Urinary bladder (tissue), 3 donors: ENCODE measurements at regions not wholly inside any gene's neighbourhood (a gene's known extent, or its start where the extent isn't known, plus 50 kb on each side); places are given as distances from the start of the nearest gene placed in this dataset.
"Not testable (repeated sequence)": the region's sequence is repeated elsewhere in the genome, so short reads cannot be mapped to it uniquely, and the experiment has no call there.

Experiments used
- DNase-seq: peaks from one replicate; pipeline ENCODE4 v3.0.0-alpha.2; 2015; ENCODE audit errors: extremely low spot score
- H3K27ac ChIP-seq: one replicate; pipeline ENCODE4 v1.5.1; 2013; ENCODE audit warnings: low read depth, mild to moderate bottlenecking, moderate library complexity
- H3K36me3 ChIP-seq: one replicate; pipeline ENCODE4 v1.6.1; 2013; ENCODE audit warnings: mild to moderate bottlenecking, moderate library complexity; ENCODE audit not compliant: insufficient read depth
- H3K4me1 ChIP-seq: one replicate; pipeline ENCODE4 v1.6.1; 2013; ENCODE audit warnings: mild to moderate bottlenecking, moderate library complexity; ENCODE audit not compliant: insufficient read depth
- H3K4me3 ChIP-seq: one replicate; pipeline ENCODE4 v1.5.1; 2013; ENCODE audit warnings: low read depth, low read length
- WGBS: extraction: QIAGEN DNeasy Blood & Tissue Kit; methylation state at CpG from one replicate; pipeline ENCODE4 v1.1.7; 2013; 5-methylcytosine and 5-hydroxymethylcytosine counted together
- donor health status: healthy with polysubstance abuse.
- donor health status: healthy.

- Histone ChIP-seq H3K4me1 (no peaks in the 10 kb centered on the region), H3K36me3 (no peaks in the 10 kb centered on the region), H3K4me3 (no peak overlapping the region), H3K27ac (no peak overlapping the region)
- 80% methylated on average over 6 of the region's 6 CpGs for WGBS
- no peak for DNase-seq
Measured at GRCh38 chrX:138885886-138886285, 174.4 kb upstream of the FGF13 start.

DNA sequence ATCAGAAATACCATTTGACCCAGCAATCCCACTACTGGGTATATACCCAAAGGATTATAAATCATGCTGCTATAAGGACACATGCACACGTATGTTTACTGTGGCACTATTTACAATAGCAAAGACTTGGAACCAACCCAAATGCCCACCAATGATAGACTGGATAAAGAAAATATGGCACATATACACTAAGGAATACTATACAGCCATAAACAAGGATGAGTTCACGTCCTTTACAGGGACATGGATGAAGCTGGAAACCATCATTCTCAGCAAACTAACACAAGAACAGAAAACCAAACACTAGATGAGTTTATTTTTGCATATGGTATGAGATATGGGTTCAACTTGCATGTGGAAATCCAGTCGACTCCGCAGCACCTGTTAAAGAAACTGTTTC, 168.8 kb upstream of the FGF13 start:
- H3K36me3 ChIP-seq, H3K4me3 ChIP-seq, DNase-seq, H3K4me1 ChIP-seq, H3K27ac ChIP-seq: not testable (repeated sequence)
- 82% methylated on average over 4 of the region's 4 CpGs for WGBS

DNA sequence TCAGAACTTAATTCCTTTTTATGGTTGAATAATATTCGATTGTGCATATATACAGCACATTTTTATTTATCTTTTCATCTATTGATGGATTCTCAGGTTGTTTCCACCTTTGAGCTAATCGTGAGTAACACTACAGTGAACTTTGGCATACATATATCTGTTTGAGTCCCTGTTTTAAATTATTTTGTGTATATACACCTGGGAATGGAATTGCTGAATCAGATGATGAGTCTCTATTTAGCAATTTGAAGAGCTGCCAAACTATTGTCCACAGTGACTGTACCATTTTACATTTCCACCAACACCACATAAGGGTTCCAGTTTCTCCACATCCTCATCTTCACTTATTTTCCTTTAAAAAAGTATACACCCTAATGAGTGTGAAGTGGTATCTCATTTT, 166.2 kb upstream of the FGF13 start:
- Histone ChIP-seq H3K4me3 (no peak overlapping the region), H3K4me1 (no peaks in the 10 kb centered on the region), H3K36me3 (no peaks in the 10 kb centered on the region), H3K27ac (no peak overlapping the region)
- 78% methylated on average over 2 of the region's 2 CpGs for WGBS
- no peak for DNase-seq

GRCh38 chrX:138875472-138875871, 164.0 kb upstream of the FGF13 start:
- Histone ChIP-seq H3K27ac (no peak overlapping the region), H3K36me3 (no peaks in the 10 kb centered on the region), H3K4me3 (no peak overlapping the region), H3K4me1 (no peaks in the 10 kb centered on the region)
- DNase-seq = no peak
- WGBS = 82% methylated on average over 4 of the region's 4 CpGs

DNA sequence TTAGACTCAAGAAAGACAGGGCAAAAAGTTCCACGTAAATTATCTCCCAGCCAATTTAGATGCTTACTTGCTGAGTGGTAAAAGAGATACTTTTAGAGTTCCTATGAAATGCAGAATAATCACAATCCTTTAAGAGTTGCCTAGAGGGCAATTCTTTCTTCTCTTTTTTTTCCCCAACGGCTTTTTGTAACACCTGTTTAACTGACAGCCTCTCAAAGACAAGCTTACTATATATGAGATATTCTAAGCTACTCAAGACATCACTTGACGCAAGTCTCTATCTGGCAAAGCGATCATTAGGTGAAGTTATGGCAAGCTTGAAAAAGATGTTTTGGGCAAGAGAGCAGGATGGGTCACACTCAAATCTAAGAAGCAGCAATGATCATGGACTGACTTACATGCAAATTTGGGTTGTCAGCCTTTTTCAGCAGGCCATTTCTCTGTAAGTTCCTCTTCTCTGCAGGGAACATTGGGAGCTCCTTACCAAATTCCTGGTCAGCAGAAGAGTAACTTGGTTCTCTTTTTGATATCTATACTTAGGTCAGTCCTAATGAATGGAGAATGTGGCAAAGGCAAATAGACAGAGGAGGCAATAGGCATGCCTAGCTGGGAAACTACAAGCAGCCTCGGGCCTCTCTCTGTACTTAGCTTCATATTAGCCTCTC, 162.9 kb upstream of the FGF13 start:
- no peak for DNase-seq
- no peaks in the 10 kb centered on the region for H3K36me3 ChIP-seq
- H3K4me3 ChIP-seq = no peak overlapping the region
- no peak overlapping the region for H3K27ac ChIP-seq
- no peaks in the 10 kb centered on the region for H3K4me1 ChIP-seq
- WGBS = 89% methylated on average over 5 of the region's 5 CpGs

GRCh38 chrX:138873640-138874039, 162.1 kb upstream of the FGF13 start:
- not testable (repeated sequence) for H3K27ac ChIP-seq, H3K4me3 ChIP-seq, DNase-seq, H3K4me1 ChIP-seq, H3K36me3 ChIP-seq
- WGBS = 93% methylated on average over 6 of the region's 6 CpGs

DNA sequence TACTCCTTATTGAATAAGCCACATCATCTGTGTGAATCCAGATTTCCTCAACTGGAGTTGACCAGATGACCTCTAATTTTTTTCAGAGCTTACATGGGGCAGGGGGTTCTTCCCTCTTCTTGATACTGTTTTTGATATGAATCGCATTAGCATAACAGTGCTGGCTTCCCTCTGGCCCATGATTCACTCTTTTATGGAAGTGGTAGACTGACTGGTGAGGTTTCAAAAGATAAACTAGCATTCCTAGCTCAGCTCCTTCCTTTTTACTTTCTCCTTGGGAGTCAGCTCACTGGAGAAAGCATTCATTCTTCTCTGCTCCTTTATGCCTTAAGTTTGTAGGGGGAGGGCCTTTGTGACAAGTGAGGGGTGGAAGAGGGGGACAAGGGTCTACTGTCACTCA, 161.0 kb upstream of the FGF13 start:
- Histone ChIP-seq H3K4me1 (no peaks in the 10 kb centered on the region), H3K4me3 (no peak overlapping the region), H3K36me3 (no peaks in the 10 kb centered on the region), H3K27ac (no peak overlapping the region)
- WGBS = 78% methylated on average over 1 of the region's 1 CpG
- DNase-seq = no peak

- Histone ChIP-seq H3K4me1 (no peaks in the 10 kb centered on the region), H3K36me3 (no peaks in the 10 kb centered on the region), H3K27ac (no peak overlapping the region), H3K4me3 (no peak overlapping the region)
- WGBS = 92% methylated on average over 3 of the region's 3 CpGs
- DNase-seq = no peak
Measured at GRCh38 chrX:138871739-138872138, 160.2 kb upstream of the FGF13 start.

- WGBS = 88% methylated on average over 4 of the region's 4 CpGs
Measured at GRCh38 chrX:138866643-138867042, 155.1 kb upstream of the FGF13 start.

GRCh38 chrX:138865093-138865649, 153.7 kb upstream of the FGF13 start:
- H3K4me3 ChIP-seq = no peak overlapping the region
- 89% methylated on average over 6 of the region's 6 CpGs for WGBS

More at GRCh38 chrX:138866643-138867042, 155.1 kb upstream of the FGF13 start:
- H3K36me3 ChIP-seq = no peaks in the 10 kb centered on the region
- no peaks in the 10 kb centered on the region for H3K4me1 ChIP-seq
- no peak overlapping the region for H3K27ac ChIP-seq
- no peak overlapping the region for H3K4me3 ChIP-seq
- DNase-seq = no peak

DNA sequence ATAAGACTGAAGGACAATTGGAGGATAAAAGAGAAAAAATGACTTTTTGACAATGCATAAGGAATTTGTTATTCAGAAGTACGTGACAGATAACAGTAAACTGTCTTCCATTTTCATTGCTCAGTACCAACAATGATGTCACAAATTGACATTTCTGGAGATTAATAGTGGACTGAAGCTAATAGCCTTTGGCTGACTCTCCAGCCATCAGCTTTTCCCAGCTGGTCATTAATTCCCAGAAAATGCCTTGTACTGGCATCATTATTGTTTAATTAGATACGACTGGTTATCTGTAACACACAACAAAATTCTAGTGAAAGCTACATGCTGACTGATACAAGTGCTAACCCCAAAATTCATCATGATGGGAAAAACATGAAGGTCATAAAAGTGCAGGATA, 147.9 kb upstream of the FGF13 start:
- Histone ChIP-seq H3K4me1 (no peaks in the 10 kb centered on the region), H3K36me3 (no peaks in the 10 kb centered on the region), H3K27ac (no peak overlapping the region), H3K4me3 (no peak overlapping the region)
- DNase-seq = no peak
- 50% methylated on average over 2 of the region's 2 CpGs for WGBS

More at GRCh38 chrX:138865093-138865649, 153.7 kb upstream of the FGF13 start:
- no peak for DNase-seq
- Histone ChIP-seq H3K36me3 (no peaks in the 10 kb centered on the region), H3K27ac (no peak overlapping the region), H3K4me1 (no peaks in the 10 kb centered on the region)

DNA sequence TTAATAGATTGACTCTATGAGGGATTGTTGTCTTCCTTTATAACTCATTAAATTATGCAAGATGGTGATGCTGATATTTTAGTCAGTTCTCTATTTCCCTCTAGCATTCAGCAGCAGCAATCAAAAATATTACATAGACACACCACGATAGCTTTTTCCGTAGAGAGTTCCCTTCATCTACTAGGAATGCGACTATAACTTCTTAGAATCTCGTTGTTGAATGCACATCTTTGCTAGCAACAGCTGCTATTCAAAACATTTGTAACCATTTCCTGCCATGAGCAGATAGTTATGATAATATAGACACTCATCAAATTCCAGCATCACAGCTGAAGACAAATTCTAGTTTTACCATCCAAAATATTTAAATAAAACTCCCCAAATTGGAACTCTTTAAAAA, 147.4 kb upstream of the FGF13 start:
- no peaks in the 10 kb centered on the region for H3K36me3 ChIP-seq
- no peaks in the 10 kb centered on the region for H3K4me1 ChIP-seq
- no peak overlapping the region for H3K4me3 ChIP-seq
- WGBS = 40% methylated on average over 4 of the region's 4 CpGs
- DNase-seq = no peak
- H3K27ac ChIP-seq = no peak overlapping the region

DNA sequence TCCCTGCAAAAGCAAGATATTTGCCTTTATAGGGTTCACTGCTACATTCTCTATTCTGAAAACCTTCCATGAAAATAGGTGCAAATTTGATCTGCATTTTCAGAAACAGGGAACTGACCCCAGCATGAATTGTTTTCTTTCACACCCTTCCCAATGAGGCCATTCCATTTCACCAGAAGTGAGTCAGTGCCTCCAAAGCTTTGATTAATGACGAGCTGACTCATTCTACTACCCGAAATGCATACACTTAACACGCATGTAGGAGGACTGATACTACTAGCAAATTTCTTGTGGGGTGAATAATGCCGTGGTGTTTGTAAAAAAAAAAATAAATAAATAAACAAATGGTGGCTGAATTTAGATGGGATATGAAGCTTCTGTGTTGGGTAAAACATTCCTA, 146.9 kb upstream of the FGF13 start:
- Histone ChIP-seq H3K27ac (no peak overlapping the region), H3K36me3 (no peaks in the 10 kb centered on the region), H3K4me3 (no peak overlapping the region), H3K4me1 (no peaks in the 10 kb centered on the region)
- no peak for DNase-seq
- 66% methylated on average over 4 of the region's 4 CpGs for WGBS

- WGBS = 89% methylated on average over 12 of the region's 12 CpGs
- no peak for DNase-seq
- no peak overlapping the region for H3K4me3 ChIP-seq
- no peaks in the 10 kb centered on the region for H3K36me3 ChIP-seq
- H3K27ac ChIP-seq = no peak overlapping the region
- no peaks in the 10 kb centered on the region for H3K4me1 ChIP-seq
Measured at GRCh38 chrX:138856881-138857604, 145.5 kb upstream of the FGF13 start.
